ENCODE measurements at regions not wholly inside any gene's neighbourhood (a gene's known extent, or its start where the extent isn't known, plus 50 kb on each side); places are given as distances from the start of the nearest gene placed in this dataset.

DNA sequence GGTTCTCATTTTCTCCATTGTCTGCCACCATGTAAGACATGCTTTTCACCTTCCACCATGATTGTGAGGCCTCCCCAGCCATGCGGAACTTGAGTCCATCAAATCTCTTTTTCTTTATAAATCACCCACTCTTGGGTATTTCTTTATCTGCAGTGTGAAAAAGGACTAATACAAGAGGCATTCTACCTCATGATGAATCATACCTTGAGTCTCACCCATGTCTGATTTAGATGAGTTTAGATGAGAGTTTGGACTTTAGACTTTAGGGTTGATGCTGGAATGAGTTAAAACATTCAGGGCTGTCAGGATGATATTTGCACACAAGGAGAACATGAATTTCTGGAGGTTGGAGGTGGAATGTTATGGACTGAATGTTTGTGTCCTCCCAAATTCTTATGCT is 545.6 kb downstream of the C6orf118 start:
- ChIA-PET POLR2A (no interaction called here), CTCF (no interaction called here)
- TF ChIP-seq L3MBTL2 (conservative IDR thresholded peaks at IDR 0.05) = no peak
- TF ChIP-seq CTBP1 (IDR thresholded peaks at IDR 0.05; ENCODE audit: borderline replicate concordance) = no peak
- TF ChIP-seq HDGF (IDR thresholded peaks at IDR 0.05; ENCODE audit: borderline replicate concordance) = no peak
- no peak for TF ChIP-seq TARDBP (IDR thresholded peaks at IDR 0.05)
- no peak for TF ChIP-seq FOXA1 (IDR thresholded peaks at IDR 0.05)
- no peak for TF ChIP-seq SP1 (IDR thresholded peaks at IDR 0.05)
- TF ChIP-seq ARNT (IDR thresholded peaks at IDR 0.05) = no peak
- TF ChIP-seq FOXM1 (IDR thresholded peaks at IDR 0.05; ENCODE audit: borderline replicate concordance) = no peak
- no peak for TF ChIP-seq ELF4 (IDR thresholded peaks at IDR 0.05)
- TF ChIP-seq ZNF384 (IDR thresholded peaks at IDR 0.05) = no peak
- TF ChIP-seq, protein P1, sequence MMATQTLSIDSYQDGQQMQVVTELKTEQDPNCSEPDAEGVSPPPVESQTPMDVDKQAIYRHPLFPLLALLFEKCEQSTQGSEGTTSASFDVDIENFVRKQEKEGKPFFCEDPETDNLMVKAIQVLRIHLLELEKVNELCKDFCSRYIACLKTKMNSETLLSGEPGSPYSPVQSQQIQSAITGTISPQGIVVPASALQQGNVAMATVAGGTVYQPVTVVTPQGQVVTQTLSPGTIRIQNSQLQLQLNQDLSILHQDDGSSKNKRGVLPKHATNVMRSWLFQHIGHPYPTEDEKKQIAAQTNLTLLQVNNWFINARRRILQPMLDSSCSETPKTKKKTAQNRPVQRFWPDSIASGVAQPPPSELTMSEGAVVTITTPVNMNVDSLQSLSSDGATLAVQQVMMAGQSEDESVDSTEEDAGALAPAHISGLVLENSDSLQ (IDR thresholded peaks at IDR 0.05) = no peak
- TF ChIP-seq SUZ12 (IDR thresholded peaks at IDR 0.05) = no peak
- no peak for TF ChIP-seq FOXK2 (IDR thresholded peaks at IDR 0.05)
- no peak for TF ChIP-seq LEF1 (IDR thresholded peaks at IDR 0.05; ENCODE audit: borderline replicate concordance)
- no peak for TF ChIP-seq BHLHE40 (IDR thresholded peaks at IDR 0.05; ENCODE audit: borderline replicate concordance)
- no peak for TF ChIP-seq NFRKB (IDR thresholded peaks at IDR 0.05)
- DNase-seq (ENCODE audit: extremely low spot score) = no peak

DNA sequence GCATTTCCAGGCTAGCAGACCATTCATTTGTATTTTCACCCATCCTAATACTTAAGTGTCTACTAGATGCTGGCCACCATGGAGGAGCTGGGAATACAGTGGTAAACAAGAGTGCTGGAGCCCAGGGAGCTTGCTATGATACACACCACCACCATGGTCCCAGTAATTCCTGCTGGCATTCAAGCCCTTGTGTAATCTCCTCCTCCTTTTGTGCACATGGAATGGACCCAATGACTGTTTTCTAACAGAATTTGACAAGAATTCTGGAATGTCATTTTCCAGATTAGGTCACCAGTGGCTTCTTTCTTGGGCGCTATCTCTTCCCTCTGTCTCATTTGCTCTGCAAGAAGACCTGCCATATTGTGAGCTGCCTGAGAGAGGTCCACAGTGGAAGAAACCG is 552.0 kb downstream of the C6orf118 start:
- ChIA-PET CTCF (no interaction called here), POLR2A (no interaction called here)

DNA sequence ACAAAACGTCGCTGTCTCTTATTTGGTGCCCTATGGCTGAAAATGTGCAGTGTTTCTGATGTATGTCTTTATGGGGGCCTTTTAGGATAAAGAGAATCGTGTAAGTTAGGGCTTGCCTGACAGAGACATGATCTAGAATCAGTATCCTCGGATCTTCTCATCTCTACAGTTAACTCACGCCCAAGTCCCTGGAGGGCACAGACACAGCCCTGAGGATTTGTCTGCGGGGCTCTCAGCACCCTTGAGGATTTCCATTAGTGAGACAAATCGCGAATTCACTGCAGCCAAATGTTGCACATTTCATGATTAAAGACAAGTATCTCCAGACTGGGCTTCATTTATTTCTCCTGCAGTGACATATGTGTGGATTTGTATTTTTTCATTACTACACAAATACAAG is 552.7 kb downstream of the C6orf118 start:
- CTCF ChIA-PET = no interaction called here
- DNase-seq (ENCODE audit: extremely low spot score) = no peak
- POLR2A ChIA-PET = no interaction called here
- TF ChIP-seq LEF1 (IDR thresholded peaks at IDR 0.05; ENCODE audit: borderline replicate concordance) (no peak), HDGF (IDR thresholded peaks at IDR 0.05; ENCODE audit: borderline replicate concordance) (no peak), ZNF384 (IDR thresholded peaks at IDR 0.05) (no peak), FOXA1 (IDR thresholded peaks at IDR 0.05) (no peak), FOXM1 (IDR thresholded peaks at IDR 0.05; ENCODE audit: borderline replicate concordance) (no peak), FOXK2 (IDR thresholded peaks at IDR 0.05) (no peak), SUZ12 (IDR thresholded peaks at IDR 0.05) (no peak), NFRKB (IDR thresholded peaks at IDR 0.05) (no peak)
- TF ChIP-seq, protein P1 (IDR thresholded peaks at IDR 0.05) = no peak

More for the DNA sequence above, 552.0 kb downstream of the C6orf118 start:
- no peak for DNase-seq (ENCODE audit: extremely low spot score)
- TF ChIP-seq FOXK2 (IDR thresholded peaks at IDR 0.05) (no peak), SUZ12 (IDR thresholded peaks at IDR 0.05) (no peak), TARDBP (IDR thresholded peaks at IDR 0.05) (no peak), LEF1 (IDR thresholded peaks at IDR 0.05; ENCODE audit: borderline replicate concordance) (no peak), BHLHE40 (IDR thresholded peaks at IDR 0.05; ENCODE audit: borderline replicate concordance) (no peak), FOXA1 (IDR thresholded peaks at IDR 0.05) (no peak), ARNT (IDR thresholded peaks at IDR 0.05) (no peak), FOXM1 (IDR thresholded peaks at IDR 0.05; ENCODE audit: borderline replicate concordance) (no peak), NFRKB (IDR thresholded peaks at IDR 0.05) (no peak), ELF4 (IDR thresholded peaks at IDR 0.05) (no peak), CTBP1 (IDR thresholded peaks at IDR 0.05; ENCODE audit: borderline replicate concordance) (no peak), ZNF384 (IDR thresholded peaks at IDR 0.05) (no peak), HDGF (IDR thresholded peaks at IDR 0.05; ENCODE audit: borderline replicate concordance) (no peak)

GRCh38 chr6:164756142-164756541 is 553.3 kb downstream of the C6orf118 start:
- ChIA-PET CTCF (no interaction called here), POLR2A (no interaction called here)
- no peak for TF ChIP-seq ELF4 (IDR thresholded peaks at IDR 0.05)
- TF ChIP-seq LEF1 (IDR thresholded peaks at IDR 0.05; ENCODE audit: borderline replicate concordance) = no peak
- TF ChIP-seq L3MBTL2 (conservative IDR thresholded peaks at IDR 0.05) = no peak
- TF ChIP-seq NFRKB (IDR thresholded peaks at IDR 0.05) = no peak
- TF ChIP-seq FOXA1 (IDR thresholded peaks at IDR 0.05) = no peak
- no peak for TF ChIP-seq SP1 (IDR thresholded peaks at IDR 0.05)
- no peak for DNase-seq (ENCODE audit: extremely low spot score)

DNA sequence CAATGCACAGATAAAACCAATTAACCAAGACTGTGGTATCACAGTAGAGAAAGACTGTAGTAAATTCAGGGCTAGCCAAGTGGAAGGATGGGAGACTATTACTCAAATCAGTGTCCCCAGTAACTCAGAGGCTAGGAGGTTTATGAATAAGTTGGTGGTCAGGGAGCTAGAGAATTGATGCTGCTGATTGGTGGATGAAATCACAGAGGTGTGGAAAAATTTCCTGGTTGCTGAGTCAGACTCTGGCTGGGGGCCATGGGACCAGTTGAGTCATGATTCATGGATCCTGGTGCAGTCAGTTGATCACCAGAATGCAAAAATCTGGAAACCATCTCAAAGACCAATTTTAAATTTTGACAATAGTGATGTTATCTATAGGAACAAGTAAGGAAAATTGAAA is 555.9 kb downstream of the C6orf118 start:
- TF ChIP-seq ELF4 (IDR thresholded peaks at IDR 0.05) (no peak), BHLHE40 (IDR thresholded peaks at IDR 0.05; ENCODE audit: borderline replicate concordance) (no peak), TARDBP (IDR thresholded peaks at IDR 0.05) (no peak), FOXK2 (IDR thresholded peaks at IDR 0.05) (no peak), CTBP1 (IDR thresholded peaks at IDR 0.05; ENCODE audit: borderline replicate concordance) (no peak), SUZ12 (IDR thresholded peaks at IDR 0.05) (no peak), HDGF (IDR thresholded peaks at IDR 0.05; ENCODE audit: borderline replicate concordance) (no peak), L3MBTL2 (conservative IDR thresholded peaks at IDR 0.05) (no peak), FOXM1 (IDR thresholded peaks at IDR 0.05; ENCODE audit: borderline replicate concordance) (no peak), SP1 (IDR thresholded peaks at IDR 0.05) (no peak), FOXA1 (IDR thresholded peaks at IDR 0.05) (no peak), LEF1 (IDR thresholded peaks at IDR 0.05; ENCODE audit: borderline replicate concordance) (no peak), ZNF384 (IDR thresholded peaks at IDR 0.05) (no peak), NFRKB (IDR thresholded peaks at IDR 0.05) (no peak), ARNT (IDR thresholded peaks at IDR 0.05) (no peak)
- TF ChIP-seq, protein P1 (IDR thresholded peaks at IDR 0.05) = no peak
- POLR2A ChIA-PET = no interaction called here
- CTCF ChIA-PET = no interaction called here
- no peak for DNase-seq (ENCODE audit: extremely low spot score)

- no peak for TF ChIP-seq FOXK2 (IDR thresholded peaks at IDR 0.05)
- TF ChIP-seq, protein P1 (IDR thresholded peaks at IDR 0.05) = no peak
- no peak for TF ChIP-seq SUZ12 (IDR thresholded peaks at IDR 0.05)
- no peak for TF ChIP-seq ZNF384 (IDR thresholded peaks at IDR 0.05)
- TF ChIP-seq FOXA1 (IDR thresholded peaks at IDR 0.05) = no peak
- TF ChIP-seq HDGF (IDR thresholded peaks at IDR 0.05; ENCODE audit: borderline replicate concordance) = no peak
- no peak for TF ChIP-seq NFRKB (IDR thresholded peaks at IDR 0.05)
- no peak for TF ChIP-seq LEF1 (IDR thresholded peaks at IDR 0.05; ENCODE audit: borderline replicate concordance)
- no peak for TF ChIP-seq BHLHE40 (IDR thresholded peaks at IDR 0.05; ENCODE audit: borderline replicate concordance)
- no peak for TF ChIP-seq TARDBP (IDR thresholded peaks at IDR 0.05)
- TF ChIP-seq CTBP1 (IDR thresholded peaks at IDR 0.05; ENCODE audit: borderline replicate concordance) = no peak
- POLR2A ChIA-PET = no interaction called here
- no peak for DNase-seq (ENCODE audit: extremely low spot score)
- CTCF ChIA-PET = no interaction called here
Measured at GRCh38 chr6:164751395-164751794, 558.0 kb downstream of the C6orf118 start.

Data from HEK293T (cell line).